Stimulated activated CD4-positive, alpha-beta T cell treated with anti-CD3 and anti-CD28 coated beads, Interleukin-12 subunit alpha, Interleukin-12 subunit beta, amount 100 ng/mL, for 48 hours (primary cell): ENCODE measurements at regions not wholly inside any gene's neighbourhood (a gene's known extent, or its start where the extent isn't known, plus 50 kb on each side); places are given as distances from the start of the nearest gene placed in this dataset.

ENCODE experiments used
- DNase-seq, 3 donors: peaks; one replicate each; pipeline ENCODE4 v3.0.0-alpha.2; 2020; ENCODE audit warnings: low read depth in 2 of 3, low spot score in 1 of 3

DNA sequence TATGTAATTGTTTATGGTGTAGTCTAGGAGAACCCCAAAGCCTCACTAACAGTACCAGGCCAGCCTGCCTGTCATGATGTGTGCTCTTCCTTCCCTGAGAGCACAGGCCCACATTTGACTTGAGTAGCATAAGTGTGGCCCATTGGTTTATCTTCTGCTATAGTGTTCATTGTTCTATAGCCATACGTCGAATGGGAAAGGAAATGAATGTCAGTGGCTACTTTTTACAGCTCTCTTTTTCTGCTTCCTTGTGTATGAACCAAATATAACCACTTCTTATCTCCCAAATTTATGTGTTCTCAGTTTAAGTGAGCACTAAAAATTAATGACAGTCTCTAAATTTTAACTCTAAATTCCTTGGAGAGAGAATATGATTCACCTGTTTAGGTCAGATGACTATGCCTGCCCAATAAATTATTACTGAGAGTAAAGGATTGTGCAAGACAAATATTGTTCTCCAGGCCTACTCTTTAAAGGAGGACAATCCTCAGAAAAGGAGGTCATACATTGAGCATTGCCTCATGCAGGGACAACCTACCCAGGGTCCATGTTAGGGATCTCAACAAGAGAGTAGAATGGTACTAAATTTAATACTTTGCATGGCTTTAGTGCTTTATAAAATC, 222.9 kb upstream of the ARHGAP20 start:
- no peak for DNase-seq

DNA sequence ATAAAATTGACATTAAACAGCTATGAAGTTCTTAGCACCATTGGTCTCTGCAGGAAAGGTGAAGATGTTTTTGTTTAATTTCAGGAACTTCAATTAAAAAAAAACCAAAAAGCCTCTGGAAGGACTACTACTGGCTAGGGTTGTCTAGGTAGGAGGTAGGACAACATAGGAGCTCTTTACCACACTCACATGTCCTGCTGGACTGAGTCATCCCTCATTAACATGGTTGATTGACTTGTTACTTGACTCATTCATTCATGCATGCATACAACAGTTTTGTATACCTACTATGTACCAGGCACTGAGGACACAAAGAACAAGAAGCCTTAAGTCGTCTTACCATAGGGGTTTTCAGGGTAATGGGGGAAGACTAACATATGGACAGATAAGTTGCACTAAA, 216.9 kb upstream of the ARHGAP20 start:
- DNase-seq: no peak

DNA sequence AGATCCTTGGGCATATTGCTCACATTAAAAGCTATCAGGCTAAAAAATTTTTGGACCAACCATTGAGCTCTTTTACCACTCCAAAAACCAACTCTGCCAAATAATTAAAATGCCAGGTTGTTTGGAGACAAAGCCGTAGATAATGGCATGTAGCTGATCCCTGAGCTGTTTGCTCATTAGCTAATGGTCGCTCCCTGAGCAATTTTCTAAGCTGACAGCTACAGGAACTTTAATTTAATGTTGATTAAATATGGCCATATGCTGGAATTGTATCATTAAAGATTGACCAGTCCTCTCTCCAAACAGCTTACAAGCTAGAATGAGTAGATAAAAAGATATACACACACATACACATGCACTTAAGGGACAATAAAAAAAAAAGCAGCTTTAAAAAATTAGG, 216.2 kb upstream of the ARHGAP20 start:
- DNase-seq: no peak

DNA sequence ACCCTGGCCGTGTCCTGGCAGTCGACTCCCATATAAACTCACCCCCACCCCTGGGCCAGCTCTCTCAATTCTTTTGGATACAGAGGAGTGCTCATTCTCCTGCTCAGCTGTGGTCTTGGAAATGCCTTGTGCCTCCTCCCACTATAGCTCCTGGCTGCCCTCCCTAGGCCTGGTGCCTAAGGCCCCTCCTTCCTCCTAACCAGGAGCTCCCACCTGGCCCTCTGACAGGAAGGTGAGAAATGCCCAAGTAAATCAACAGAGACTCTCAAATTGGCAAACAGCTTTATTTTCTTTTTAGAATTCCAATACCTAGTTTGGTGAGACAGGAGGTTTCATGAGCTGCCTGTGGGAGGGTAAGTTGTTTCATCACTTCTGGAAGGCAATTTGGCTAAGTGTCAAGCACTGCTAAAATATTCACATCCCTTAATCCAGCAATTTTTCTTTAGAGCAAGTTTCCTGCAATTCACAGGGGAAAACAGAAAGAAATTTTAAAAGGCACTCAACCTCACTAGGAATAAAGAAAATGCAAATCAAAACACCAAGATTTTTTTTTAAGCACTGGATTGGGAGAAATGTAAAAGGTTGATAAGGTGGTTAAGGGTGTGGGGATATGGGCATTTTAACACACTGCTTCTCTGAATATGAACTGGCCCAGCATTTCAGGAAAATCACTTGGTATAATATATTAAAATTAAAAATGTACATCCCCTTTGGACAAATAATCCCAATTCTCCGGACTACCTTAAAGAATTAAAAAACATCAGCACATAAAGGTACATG, 209.7 kb upstream of the ARHGAP20 start:
- no peak for DNase-seq

DNA sequence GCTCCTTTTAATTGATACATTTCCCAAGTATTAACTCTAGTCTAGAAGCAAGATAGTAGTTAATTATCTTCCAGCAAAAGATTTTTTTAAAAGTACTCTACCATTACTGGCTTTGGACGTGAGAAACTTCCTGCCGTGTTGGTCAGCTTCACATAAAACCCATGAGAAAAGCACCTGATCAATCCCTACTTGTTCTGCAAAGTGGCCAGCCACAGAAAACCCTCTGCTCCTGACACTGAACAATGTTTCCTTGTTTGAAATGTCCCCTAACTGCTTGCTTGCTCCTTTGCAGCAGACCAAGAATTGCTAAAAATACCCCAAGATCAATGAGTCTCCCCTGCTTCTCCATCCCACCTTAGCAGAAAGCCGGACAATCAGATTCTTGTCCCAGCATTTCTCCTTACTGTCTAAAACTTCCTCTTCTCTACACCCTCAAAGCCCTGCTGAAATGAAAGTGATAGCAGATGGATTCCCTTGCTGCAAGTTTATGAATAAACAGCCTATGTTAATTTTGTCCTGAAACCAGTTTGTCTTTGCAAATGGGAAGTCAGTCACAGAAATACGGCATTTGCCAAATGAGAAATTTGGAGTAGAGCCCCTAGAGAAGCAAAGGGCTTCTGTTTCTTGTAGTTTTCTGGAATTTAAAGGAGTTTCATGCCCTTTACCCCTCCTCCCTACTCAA, 207.1 kb upstream of the ARHGAP20 start:
- DNase-seq: no peak

DNA sequence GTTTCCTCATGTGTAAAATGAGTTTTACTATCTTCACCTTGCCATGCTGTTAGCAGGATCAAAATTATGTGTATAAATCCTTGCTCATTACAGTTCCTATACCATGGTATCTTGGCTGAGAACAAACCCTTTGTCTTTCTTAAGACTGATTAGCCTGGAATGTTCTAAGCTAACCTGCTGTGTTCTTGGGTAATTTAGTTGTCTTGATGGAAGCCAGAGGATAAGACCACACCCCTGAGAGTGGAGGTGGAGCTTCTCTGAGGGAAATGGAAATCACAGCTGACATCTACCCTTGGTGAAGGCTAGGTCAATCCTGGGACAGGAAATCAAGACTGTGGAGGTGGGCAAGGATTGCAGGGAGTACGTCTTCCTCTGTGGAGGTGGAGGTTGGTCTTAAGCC, 206.1 kb upstream of the ARHGAP20 start:
- DNase-seq: no peak

DNA sequence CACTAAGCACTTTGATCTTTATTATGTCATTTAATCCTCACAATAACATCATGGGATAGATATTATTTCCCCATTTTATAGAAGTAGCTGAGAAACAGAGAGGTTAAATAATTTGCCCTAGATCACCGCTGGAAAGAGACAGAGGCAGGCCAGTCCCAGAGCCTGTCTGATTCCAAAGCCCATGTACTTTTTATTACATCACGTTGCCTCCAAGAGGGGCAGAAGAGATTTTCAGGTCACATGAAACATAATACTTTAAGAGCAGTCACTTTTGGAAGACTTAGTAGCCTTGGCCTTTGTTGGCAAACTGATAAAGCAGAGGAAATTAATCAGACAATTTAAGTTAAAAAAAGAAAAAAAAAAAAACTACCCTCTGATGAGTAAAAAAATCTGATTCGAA, 200.2 kb upstream of the ARHGAP20 start:
- DNase-seq: no peak

DNA sequence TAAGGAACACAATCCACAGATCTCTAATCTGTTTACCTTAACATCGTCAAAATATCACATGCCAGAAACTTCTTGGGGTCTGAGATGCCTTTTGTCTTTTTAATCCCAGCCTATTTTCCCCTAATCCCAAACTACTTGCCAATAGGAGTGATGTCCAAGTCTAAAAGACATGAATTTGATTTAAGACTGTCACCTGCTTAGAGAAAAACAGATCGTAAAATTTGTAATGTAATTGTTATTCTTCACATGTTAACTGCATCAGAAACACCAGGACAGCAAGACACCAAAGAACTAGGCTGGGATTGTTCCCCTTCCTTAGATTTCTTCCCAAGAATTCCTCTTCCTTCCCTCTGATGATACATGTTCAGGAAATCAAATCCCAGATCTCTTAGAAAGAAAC, 198.1 kb upstream of the ARHGAP20 start:
- no peak for DNase-seq

DNA sequence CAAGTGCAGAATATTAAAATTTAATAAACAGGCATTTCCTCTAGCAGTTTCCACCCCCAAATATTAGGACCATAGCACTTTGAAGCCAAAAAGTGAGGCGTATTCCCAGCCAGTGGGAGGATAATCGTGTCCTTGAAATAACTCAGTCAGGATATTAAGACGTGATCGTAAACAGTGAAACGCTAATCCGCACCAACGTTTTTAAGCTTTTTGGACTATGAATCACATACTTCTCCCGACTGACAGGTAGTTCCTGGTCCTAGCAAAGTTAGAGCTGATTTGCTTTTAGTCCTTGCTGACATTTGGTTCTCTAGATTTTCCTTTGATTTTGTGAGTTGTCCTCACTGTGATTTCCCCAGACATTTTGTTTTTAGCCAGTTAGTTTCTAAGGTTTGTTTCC, 197.1 kb upstream of the ARHGAP20 start:
- no peak for DNase-seq

DNA sequence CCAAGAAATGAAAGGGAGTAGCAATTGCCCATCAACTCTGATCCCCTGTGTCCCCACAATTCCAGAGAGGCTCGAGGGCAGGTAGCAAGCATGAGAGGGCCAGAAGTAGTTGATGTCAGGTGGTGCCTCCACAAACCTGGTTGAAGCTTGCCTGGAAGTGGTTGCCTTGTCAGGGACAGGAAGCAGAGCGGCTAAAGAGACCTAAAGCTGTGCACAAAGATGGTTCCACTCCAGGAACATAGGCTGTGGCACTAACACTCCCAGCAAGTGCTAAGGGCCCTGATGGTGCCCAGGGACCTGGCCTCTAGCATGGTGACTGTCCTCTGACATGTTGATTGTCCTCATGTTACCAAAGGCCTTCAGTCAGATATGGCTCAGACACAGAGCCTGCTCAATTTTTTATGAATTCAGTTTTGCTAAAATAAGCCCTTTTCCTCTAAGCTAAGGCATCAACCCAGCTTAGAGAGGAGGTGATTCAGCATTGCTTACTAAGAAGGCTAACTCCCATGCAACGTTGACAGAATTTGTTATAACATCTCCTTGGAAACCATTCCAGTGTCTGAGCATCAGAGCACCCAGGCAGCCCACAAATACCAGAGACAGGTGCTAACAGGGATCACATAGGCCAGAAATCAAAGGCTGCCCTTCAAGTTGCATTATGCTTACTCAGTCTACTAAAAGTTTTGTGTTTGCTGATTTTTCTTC, 196.3 kb upstream of the ARHGAP20 start:
- no peak for DNase-seq

DNA sequence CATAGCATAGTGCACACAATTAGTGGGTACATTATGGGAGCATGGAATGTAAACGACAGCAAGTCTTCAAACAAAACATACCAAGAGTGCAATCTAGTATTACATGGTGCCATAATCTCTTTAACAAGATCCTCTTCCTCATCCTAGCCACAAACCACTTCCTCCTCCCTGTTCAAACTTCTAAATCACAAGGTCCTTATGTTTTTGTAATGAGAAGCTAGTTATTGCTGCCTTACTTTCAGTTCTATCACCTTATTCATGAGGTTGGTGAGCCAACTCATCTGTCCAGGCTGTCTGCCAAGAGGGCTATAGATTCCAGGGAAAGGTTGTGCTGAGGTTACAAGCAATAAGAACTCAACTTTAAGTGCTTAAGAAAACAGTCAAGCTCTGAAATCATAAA, 195.4 kb upstream of the ARHGAP20 start:
- DNase-seq: no peak

DNA sequence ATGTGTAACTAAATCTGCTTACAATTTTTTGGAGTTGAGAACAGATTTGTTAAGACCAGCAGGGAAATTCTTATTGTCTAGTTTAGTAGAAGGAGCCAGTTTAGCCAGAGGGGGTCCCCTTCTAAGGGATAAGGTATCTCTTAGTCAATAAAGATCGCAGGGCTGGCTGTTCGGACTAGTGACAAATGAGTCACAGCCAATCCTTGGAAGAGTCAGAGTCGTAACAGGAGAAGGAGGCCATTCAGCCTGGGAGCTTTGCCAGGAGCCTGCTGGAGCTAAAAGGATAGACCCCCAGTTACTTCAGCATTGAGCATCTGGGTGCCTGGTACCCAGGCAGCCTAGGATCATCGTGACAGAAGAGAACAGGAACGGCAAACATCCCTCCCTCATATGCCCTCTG, 191.6 kb upstream of the ARHGAP20 start:
- DNase-seq: no peak

DNA sequence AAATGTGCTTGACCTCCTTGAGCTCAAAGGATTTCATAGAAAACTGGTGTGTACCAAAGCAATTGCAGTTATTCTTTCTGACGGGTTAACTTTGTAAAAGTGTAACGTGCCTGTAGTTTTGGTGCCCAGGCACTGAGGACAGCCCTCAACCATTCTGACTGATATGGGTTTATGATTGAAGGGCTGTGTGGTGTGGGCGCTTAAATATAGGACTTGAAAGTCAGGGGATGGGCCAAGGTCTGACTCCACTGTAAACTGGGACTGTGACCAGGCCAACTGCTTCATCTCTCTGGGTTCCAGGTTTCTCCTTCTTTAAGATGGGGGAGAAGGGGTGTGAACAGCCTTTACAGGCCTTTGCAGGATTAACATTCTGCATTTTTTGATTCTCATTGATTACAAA, 191.1 kb upstream of the ARHGAP20 start:
- no peak for DNase-seq

DNA sequence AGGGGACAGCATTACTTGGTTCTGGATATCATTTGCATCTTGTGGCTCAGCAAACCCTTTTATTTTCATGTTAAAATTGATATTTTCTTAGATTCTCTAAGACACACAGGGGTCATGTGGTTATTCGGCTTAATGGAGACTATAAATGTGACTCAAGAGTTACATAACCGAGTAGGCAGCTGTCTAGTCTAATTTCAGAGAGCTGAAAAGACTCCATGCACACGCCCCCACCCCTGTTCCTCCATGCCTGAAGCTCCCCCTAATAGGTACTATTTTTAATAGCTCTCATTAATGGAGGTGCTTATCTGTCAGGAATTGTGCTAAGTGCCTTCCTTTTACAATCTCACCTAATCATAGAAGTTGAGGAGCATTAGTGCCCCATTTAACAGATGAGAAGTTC, 189.2 kb upstream of the ARHGAP20 start:
- DNase-seq: no peak

DNA sequence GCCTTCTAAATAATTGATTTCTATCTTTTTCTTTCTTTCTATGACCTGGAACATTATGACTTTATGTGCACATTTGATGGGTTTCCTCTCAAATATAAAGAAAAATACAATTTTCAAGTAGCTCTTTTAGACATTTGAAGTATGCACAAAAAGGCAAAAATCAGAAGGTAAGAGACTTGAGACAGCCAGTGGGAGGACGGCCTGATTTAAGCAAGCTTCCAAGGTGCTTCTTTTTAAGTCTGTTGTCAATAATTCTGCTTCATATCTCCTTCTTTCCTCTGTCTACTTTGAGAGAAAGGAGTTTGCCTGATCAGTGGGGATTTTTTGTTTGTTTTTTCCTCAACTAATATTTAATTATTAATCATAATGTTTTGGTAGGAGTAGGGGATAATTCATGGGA, 188.2 kb upstream of the ARHGAP20 start:
- DNase-seq: no peak

DNA sequence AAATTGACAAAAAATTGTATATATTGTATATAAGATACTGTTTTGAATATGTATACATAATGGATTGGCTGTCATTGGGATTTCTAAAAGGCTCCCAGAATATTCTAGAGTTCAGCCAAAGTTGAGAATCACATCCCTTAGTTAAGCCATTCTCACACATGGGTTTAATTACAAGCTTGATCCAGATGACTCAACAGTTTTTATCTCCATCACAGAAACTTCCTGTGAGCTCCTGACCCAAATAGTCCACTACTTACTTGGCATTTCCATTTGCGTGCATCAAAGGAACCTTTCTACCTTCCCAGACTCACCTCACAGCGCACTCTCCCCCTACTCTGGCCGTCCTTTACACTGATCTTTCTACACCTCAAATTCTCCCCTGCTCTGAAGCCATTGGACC, 184.8 kb upstream of the ARHGAP20 start:
- DNase-seq: no peak

DNA sequence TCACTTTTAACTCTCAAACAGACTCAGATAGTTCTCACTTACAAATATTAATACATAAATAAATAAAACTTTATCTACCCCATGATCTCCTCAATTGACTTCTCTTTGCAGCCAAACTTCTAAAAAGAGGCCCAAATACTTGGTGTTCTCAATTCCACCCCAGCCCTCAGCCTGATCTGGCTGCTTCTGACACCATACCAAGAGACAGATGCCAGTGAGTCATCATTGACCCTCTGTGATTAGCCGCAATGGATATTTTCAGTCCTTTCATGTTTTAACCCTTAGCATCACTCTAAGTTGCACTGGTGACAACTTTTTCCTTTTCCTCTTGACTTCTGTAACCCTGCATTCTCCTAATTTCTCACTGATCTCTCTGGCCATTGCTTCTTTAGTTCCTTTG, 184.1 kb upstream of the ARHGAP20 start:
- no peak for DNase-seq

DNA sequence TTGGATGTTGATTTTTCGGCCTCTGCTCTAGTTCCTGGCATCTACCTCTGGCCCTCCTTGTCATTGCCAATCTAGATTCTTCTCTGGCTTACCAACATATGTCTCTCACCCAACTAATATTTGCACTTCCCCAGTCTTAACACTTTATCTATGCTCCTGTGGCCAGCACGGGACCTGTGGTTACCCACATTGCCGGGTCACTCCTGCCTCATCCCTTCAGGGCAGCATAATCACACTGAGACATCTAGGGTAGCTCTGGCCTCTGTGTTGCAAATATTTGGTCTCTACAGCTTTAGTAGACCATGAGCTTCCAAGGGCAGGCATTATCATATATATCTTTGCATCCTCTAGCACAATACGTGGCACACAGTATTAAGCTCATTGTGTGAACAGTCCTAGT, 182.0 kb upstream of the ARHGAP20 start:
- DNase-seq: no peak

DNA sequence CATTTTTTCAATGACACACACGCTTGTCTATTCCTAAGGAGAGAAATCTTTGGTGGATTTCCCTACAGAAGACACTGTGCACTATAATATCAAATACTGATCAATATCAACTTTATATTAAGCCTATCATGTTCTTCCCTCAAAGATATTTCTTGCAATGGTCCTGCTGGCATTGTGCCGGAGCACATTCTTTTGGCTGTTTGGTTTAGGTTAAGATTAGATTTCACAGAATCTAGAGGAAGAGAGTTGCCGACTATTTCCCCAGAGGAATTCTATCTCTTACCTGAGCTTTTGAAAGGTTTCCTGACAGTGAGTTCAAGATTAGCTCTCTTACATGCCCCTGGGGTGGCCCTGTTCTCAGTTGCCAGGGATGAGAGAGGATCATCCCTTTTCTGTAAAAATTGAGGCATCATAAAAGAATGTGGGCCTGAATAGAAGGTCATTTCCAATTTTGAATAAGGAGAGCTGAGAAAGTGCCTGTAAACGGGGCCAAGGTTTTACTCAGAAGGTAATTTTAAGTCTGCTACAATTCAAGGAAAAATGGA, 180.6 kb upstream of the ARHGAP20 start:
- no peak for DNase-seq

DNA sequence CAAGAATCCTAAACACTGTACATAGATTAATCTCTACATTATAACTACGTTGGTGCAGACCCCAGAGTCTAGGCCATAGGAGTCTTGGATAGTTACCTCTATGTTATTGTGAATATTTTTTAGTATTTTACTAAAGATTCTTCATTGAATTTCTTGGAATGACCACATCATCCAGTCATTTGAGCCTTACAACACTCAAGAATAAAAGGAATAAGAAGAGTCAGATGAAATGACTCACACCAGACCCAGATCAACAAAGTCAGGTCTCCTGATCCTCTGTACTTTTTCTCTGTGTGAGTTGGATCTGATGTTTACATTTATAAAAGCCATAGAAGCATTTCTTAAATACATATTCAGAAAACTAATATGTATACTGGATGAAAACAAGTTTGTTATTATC, 179.2 kb upstream of the ARHGAP20 start:
- no peak for DNase-seq

DNA sequence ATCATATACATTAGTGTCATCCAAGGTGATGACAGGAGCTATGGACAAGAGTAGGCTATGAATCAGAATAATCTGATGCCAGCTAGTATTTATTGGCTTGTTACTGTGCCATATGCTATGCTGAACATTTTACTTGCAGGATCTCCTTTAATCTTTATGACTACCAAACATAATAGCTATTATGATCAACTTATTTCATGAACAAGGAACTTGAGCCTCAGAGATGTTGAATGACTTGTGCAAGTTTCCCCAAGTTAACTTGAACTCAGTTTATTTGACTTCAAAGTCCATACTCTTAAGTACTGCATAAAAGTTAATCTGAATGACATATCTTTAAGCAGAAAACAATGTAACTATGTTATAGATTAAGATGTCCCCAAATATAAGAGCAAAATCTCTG, 178.8 kb upstream of the ARHGAP20 start:
- no peak for DNase-seq
